Right forelimb (tissue), 1 donor: ENCODE measurements at regions not wholly inside any gene's neighbourhood (a gene's known extent, or its start where the extent isn't known, plus 50 kb on each side); places are given as distances from the start of the nearest gene placed in this dataset.
"Not testable (repeated sequence)": the region's sequence is repeated elsewhere in the genome, so short reads cannot be mapped to it uniquely, and the experiment has no call there.

Experiments
- DNase-seq: peaks from one replicate; pipeline ENCODE4 v3.0.0-alpha.2; 2018

GRCh38 chr3:66552846-66553245 lies 52.0 kb upstream of the LRIG1 start:
- DNase-seq = no peak

DNA sequence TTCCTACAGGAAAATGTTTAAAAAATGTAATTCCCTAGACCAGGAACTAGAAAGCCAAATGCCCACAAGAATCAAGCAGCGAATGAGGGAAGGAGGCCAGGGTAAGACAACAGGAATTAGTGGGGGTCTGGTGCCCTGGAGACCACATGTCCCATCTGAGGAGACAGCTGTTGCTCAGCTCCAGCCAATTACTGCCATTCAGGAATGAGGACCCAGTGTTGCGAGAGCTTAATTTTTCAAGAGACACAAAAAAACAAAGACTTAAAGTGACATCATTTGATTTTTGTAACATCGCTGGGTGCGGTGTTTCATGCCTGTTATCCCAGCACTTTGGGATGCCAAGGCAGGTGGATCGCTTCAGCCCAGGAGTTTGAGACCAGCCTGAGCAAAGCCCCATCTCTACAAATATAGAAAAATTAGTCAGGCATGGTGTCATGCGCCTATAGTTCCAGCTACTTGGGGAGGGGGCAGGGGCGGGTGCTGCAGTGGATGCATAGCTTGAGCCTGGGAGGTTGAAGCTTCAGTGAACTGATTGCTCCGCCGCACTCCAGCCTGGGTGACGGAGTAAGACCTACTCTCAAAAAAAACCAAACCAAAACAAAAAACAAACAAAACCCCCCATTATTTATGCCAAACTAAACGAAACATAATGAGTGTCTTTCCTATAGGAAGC lies 52.8 kb upstream of the LRIG1 start:
- DNase-seq = no peak

DNA sequence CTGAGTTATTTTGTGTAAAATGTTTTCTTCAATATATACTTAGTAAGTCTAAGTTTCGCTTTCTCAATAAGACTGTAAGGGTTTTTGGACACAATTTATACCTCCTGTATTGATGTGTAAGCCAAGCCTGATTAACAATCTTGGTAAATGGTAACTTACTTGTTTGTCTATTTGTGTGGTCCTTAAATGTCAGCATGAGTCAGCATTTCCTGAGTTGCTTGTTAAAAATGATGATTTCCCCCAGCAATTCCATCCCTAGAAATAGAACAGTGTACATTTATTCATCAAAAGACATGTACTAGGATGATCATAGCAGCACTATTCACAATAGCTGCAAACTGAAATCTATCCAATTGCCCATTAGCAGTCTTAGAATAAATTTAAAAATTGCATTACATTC lies 53.4 kb upstream of the LRIG1 start:
- DNase-seq = no peak

DNA sequence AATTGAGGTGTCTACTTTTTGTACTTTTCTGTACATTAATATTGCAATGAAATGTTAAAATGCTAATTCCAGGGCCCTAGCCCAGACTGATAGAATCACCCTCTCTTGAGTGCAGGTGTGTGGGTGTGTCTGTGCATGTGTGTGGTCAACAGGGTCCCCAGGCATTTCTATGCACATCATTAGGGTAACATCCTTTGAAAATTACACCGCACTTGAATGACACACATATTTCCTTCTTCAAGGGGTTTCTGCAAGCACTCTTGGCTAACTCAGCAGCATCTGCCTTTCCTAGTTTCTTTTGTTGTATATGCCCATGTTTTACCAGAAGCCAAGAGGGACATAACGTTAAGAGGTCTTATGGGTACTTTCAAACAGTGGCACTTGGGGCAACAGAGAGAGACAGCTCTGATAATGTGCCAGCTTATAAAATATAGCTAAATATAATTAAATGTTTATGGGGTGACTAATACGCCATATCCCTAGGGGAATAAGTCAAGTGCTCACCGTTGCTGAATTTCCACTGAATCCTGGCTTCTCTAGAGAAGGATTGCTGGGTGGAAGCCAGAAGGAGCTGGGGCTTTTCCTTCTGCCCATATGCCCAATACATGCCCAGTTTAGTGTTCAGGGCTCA lies 54.5 kb upstream of the LRIG1 start:
- DNase-seq = no peak

DNA sequence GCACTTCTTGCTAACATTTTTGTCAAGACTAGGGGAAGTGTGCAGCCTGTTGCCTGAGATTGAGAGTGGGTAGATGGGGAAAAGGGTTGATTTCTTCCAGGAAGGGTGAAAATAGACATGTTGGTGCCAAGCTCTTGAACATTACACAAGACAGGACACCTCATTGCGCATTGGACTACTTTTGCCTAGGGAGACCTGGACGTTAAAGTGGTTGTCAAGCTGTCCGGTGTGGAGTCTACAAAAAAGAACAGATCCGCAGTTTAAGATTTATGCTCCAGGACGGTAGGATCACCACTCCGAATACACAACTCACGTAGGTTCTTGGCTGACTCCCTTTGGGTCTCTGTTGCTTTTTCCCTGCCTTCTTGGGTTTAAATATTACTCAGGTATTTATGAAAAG lies 56.3 kb upstream of the LRIG1 start:
- no peak for DNase-seq

DNA sequence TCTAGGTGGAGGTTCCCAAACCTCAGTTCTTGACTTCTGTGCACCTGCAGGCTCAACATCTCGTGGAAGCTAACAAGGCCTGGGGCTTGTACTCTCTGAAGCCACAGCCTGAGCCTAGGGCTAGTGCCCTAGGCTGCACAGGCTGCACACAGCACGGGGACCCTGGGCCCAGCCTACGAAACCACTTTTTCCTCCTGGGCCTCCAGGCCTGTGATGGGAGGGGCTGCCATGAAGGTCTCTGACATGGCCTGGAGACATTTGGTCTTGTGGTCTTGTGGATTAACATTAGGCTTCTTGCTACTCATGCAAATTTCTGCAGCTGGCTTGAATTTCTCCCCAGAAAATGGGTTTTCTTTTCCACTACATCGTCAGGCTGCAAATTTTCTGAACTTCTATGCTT lies 59.1 kb upstream of the LRIG1 start:
- not testable (repeated sequence) for DNase-seq

GRCh38 chr3:66561367-66561766 lies 60.5 kb upstream of the LRIG1 start:
- no peak for DNase-seq

DNA sequence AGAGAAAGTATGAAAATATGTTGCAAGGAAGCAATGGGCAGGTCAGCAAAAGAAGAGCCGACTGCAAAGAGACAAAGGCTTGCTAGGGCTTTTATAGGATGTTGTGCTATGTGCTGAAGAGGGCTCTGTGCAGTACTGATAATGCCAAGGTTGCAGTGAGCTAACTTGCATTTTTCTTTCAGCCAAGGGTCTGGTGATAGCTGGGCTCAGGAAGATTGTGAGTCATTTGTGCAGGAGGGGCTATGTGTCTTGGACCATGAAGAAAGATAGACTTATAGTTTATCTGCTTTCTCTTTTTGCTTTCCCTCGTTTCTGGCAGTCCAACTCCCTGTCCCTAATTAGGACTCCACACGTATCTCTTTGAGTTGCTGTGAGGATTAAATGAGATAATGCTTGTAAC lies 64.5 kb upstream of the LRIG1 start:
- DNase-seq = no peak

- no peak for DNase-seq
Measured at GRCh38 chr3:66567077-66567476, 66.3 kb upstream of the LRIG1 start.

- DNase-seq = no peak
Measured at GRCh38 chr3:66572090-66572675, 71.4 kb upstream of the LRIG1 start.

DNA sequence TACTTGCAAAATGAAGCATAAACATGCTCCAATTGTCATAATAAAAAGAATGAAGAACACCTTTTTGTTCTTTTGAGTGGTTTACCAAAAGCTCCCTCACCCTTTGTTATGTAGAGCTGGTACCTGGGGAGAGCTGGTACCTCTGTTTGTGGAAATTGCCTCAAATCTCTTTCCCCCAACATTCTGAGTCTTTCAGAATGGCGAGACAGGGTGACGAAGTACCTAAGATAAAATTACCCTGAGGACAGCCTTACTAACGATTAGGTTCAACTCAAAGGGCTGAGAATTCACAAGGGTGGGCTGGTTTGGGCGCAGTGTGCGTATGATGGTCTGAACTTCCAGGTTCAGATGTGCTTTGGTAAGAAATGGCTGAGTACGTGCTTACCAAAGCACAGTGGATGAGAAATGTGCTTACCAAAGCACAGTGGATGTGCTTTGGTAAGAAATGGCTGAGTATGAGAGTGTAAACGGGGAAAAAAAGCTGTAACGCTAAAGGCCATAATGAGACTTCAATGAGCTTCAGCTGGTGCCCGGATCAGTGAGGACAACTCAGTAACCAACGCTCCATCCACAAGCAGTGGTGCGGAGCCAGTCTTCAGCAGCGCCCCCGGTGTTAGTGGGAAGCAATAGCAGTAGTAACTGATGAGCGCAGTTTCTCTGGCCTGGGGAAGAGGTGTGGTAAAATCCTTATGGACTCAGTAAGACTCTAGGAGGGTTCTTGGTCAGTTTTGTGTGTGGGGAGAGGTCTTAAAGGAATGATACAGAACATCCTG lies 72.3 kb upstream of the LRIG1 start:
- DNase-seq = no peak

GRCh38 chr3:66574091-66574490 lies 73.3 kb upstream of the LRIG1 start:
- DNase-seq = no peak

GRCh38 chr3:66577426-66578203 lies 76.8 kb upstream of the LRIG1 start:
- DNase-seq = no peak

DNA sequence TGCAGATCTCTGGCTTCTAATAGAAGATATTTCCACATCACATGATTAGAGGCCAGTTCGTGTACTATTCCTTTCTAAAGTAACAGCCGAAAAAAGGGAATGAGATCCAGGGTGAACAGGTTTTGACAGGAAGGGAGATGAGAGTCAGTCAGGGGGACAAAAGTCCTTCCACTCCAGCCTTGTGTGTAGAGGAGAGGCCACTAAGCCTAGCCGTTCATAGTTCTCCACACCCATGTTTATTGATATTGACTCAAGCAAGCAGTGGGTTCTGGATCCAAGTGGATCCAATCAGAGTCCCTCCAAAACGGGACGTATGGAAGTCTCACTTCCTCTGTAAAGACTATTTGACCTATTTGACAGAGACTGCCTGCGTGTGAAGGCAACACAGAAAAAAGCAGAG lies 80.4 kb upstream of the LRIG1 start:
- DNase-seq = no peak

DNA sequence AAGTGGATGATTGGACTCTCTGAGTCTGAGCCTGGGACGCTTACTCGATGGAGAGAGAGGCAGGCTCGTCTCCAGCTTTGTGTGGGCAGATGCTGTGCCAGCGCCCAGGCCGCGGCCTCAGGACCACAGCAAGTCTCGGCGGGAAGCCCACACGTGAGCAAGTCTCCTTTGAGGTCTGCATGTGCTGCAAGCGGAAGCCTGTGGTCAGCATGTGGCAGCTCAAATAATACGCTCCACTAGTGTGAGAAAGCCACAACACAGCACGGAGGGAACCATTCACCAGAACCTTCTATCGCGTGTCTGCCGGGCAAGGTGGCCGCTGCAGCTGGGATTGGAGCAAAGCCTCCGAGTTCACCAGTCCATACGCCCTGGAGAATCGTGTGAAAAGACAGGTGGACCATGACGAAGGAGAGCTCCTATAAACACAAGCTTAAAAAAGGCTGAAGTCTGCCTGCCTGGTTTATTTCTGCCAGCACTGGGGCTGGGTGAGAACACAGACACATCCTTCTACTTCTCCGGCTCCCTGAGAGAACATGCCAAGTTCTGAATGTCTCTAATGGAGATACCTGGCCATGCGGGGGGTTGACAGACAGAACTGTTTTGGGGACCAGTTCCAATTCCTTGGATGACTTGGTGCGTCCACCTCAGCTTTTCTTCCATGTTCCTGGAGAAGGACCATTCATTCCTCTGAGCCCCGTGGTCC lies 82.0 kb upstream of the LRIG1 start:
- DNase-seq = peak; percentile 70

DNA sequence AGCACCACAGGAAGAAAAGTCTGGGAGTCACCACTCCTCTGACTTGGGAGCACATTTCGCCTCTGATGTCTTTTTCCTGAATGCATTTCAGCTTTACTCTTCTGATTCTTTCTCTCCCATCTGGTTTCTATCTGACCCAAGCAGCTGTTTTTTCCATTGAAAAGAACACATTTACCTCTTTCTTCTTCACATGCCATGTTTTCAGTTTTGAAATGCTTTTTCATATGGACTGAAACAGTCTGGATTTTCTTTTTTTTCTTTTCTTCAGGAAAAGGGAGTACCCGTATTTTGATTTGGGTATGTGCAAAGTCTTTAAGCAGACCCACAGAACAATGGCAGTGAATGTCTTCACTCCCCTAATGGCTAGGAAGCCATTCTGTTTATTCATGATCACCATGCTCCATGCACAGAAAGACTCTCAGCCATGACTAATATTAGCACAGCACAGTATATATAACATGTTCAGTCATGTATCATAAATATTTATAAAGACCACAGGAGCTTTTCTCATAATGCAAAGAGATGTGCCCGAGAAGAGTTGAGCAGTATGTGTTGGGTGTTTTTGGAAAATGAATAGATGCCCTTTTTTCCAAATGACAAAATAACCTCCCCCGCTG lies 82.7 kb upstream of the LRIG1 start:
- no peak for DNase-seq

DNA sequence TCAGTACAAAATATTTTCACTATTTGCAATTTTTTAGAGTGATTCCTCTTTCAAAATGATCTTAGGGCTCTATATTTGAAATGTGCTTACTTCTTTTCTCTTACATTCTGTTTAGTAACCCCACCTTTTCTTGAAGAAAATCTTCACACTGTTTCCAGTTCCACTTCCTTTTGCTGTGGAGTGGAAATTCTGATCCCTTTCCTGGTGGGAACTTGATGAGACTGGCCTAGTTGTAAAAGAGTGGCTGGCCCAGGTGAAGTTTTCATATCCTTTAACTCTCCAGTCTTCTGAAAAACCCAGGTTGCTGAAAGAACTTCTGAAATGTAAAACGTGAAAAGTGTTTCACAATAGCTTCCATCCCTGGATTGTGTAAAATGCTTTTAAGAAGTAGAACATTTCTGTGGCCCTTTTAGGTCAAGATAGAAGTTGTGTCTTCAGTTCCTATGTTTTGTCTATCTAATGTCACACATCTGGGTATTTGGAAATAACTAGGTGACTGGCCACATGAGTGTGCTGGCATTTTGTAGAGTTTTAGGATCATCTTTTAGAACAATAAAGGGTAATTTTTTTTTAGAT lies 84.8 kb upstream of the LRIG1 start:
- DNase-seq = no peak

DNA sequence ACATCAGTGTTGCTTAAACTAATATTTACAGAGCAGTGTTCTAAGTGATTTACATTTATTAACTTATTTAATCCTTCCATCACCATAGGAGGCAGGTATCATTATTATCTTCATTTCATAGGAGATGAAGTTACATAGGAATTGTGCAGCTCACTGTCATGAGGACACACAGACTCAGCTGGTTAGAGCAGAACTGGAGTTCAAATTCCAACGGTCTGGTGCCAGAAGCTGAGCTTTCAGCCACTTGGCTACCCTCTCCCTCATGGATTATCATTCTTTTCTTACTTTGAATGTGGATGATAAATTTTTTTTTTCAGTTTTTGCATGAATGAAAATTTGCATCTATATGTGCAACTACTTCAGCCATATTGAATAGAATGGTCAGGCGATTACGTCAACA lies 86.0 kb upstream of the LRIG1 start:
- DNase-seq = no peak

- DNase-seq = no peak
Measured at GRCh38 chr3:66588340-66588847, 87.6 kb upstream of the LRIG1 start.

DNA sequence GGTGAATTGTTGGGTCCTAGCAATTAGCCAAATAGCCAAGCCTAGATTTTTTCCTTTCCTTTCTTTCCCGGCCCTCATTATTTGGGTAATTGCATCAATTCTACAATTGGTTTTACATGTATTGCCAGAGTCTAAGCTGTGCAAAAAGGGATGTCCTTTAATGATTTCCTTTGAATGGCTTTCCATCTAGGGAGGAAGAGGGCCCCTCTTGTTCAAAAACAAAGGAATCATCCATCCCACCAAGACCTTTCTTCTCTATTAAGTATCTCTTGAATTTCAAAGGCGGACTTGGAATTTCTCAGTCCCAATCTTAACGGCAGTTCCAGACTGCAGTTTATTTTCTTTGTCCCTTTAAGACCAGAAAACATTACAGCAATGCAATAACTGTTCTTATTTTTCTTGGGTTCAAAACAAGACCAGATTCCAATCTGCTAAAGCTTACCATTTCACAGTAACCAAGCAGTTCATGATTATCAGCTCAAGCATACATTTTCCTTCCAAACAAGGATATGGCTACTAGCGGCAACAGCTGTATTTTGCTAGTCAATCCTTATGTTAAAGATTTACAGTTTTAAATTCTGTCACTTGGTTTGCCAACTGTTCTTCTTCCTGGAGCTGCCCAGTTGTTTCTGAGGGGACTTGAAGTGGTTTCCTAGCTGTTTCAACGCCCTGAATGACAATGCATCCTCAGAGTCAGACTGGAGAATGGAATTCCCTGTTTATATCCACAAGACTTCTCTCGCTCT lies 91.4 kb upstream of the LRIG1 start:
- DNase-seq = no peak
